HEK293T (cell line): ENCODE measurements at regions not wholly inside any gene's neighbourhood (a gene's known extent, or its start where the extent isn't known, plus 50 kb on each side); places are given as distances from the start of the nearest gene placed in this dataset.

Experiments used
- CTCF ChIA-PET: fragments of 350-600 bp; formaldehyde crosslinking; extraction: SDS; loops from one replicate; lab custom pipeline; 2021; ENCODE audit warnings: antibody characterized with exemption, inconsistent platforms; lab: Yijun Ruan, JAX
- POLR2A ChIA-PET: fragments of 350-600 bp; formaldehyde crosslinking; extraction: SDS; loops from one replicate; lab custom pipeline; 2020; ENCODE audit warnings: antibody characterized with exemption, inconsistent platforms; lab: Yijun Ruan, JAX
- DNase-seq: peaks from one replicate; pipeline ENCODE4 v3.0.0; 2012; ENCODE audit warnings: mixed read lengths; ENCODE audit errors: extremely low spot score
- ARNT ChIP-seq: fragments of 450-650 bp; IDR thresholded peaks from 2 replicates; pipeline ENCODE4 v1.6.1; 2017; ENCODE audit warnings: mild to moderate bottlenecking
- BHLHE40 ChIP-seq: fragments of 450-650 bp; IDR thresholded peaks from 2 replicates; pipeline ENCODE4 v1.6.1; 2016; ENCODE audit warnings: mild to moderate bottlenecking, moderate library complexity, borderline replicate concordance
- CTBP1 ChIP-seq: fragments of 450-650 bp; IDR thresholded peaks from 2 replicates; pipeline ENCODE4 v1.6.1; 2016; ENCODE audit warnings: borderline replicate concordance
- ELF4 ChIP-seq: fragments of 450-650 bp; IDR thresholded peaks from 2 replicates; pipeline ENCODE4 v1.6.1; 2017; ENCODE audit warnings: antibody characterized with exemption
- FOXA1 ChIP-seq: fragments of 450-650 bp; IDR thresholded peaks from 2 replicates; pipeline ENCODE4 v1.6.1; 2016; ENCODE audit warnings: mild to moderate bottlenecking
- FOXK2 ChIP-seq: fragments of 450-650 bp; IDR thresholded peaks from 2 replicates; pipeline ENCODE4 v1.6.1; 2016; ENCODE audit warnings: mild to moderate bottlenecking
- FOXM1 ChIP-seq: fragments of 450-650 bp; IDR thresholded peaks from 2 replicates; pipeline ENCODE4 v1.6.1; 2017; ENCODE audit warnings: mild to moderate bottlenecking, borderline replicate concordance
- HDGF ChIP-seq: fragments of 450-650 bp; IDR thresholded peaks from 2 replicates; pipeline ENCODE4 v1.6.1; 2017; ENCODE audit warnings: antibody characterized with exemption, borderline replicate concordance
- L3MBTL2 ChIP-seq: fragments of 450-650 bp; conservative IDR thresholded peaks from 2 replicates; pipeline ENCODE4 v1.6.1; 2016; ENCODE audit warnings: mild to moderate bottlenecking
- LEF1 ChIP-seq: fragments of 450-650 bp; IDR thresholded peaks from 2 replicates; pipeline ENCODE4 v1.6.1; 2017; ENCODE audit warnings: mild to moderate bottlenecking, borderline replicate concordance
- NFRKB ChIP-seq: fragments of 450-650 bp; IDR thresholded peaks from 2 replicates; pipeline ENCODE4 v1.6.1; 2016; ENCODE audit warnings: mild to moderate bottlenecking, moderate library complexity
- PKNOX1 ChIP-seq: fragments of 450-650 bp; IDR thresholded peaks from 2 replicates; pipeline ENCODE4 v1.6.1; 2016
- SP1 ChIP-seq: fragments of 450-650 bp; IDR thresholded peaks from 2 replicates; pipeline ENCODE4 v1.6.1; 2017
- SUZ12 ChIP-seq: fragments of 450-650 bp; IDR thresholded peaks from 2 replicates; pipeline ENCODE4 v1.6.1; 2016; ENCODE audit warnings: mild to moderate bottlenecking
- TARDBP ChIP-seq: fragments of 450-650 bp; IDR thresholded peaks from 2 replicates; pipeline ENCODE4 v1.6.1; 2016
- ZNF384 ChIP-seq: fragments of 450-650 bp; IDR thresholded peaks from 2 replicates; pipeline ENCODE4 v1.6.1; 2016

GRCh38 chr5:2550509-2550908 lies 201.0 kb downstream of the IRX2 start:
- ChIA-PET POLR2A (no interaction called here), CTCF (interaction anchor here (0.7 kb wide), 1 partner anchor 1774 kb away, joined by 3 read pairs; no protein-coding TSS in a partner anchor)
- no peak for DNase-seq
- TF ChIP-seq BHLHE40: no peak
- no peak for TF ChIP-seq TARDBP
- TF ChIP-seq L3MBTL2: no peak
- no peak for TF ChIP-seq SUZ12
- no peak for TF ChIP-seq ARNT
- no peak for TF ChIP-seq HDGF
- TF ChIP-seq NFRKB: no peak
- no peak for TF ChIP-seq FOXA1
- no peak for TF ChIP-seq ELF4
- no peak for TF ChIP-seq ZNF384

- DNase-seq: no peak
- ChIA-PET POLR2A (no interaction called here), CTCF (no interaction called here)
- TF ChIP-seq FOXA1 (no peak), FOXK2 (no peak), ZNF384 (no peak), L3MBTL2 (no peak), LEF1 (no peak), FOXM1 (no peak), HDGF (no peak), CTBP1 (no peak), PKNOX1 (no peak), TARDBP (no peak)
Measured at GRCh38 chr5:2549900-2550299, 201.6 kb downstream of the IRX2 start.

GRCh38 chr5:2549354-2549753 lies 202.1 kb downstream of the IRX2 start:
- POLR2A ChIA-PET: interaction anchor here (0.6 kb wide), 1 partner anchor 13 kb away, joined by 3 read pairs; no protein-coding TSS in a partner anchor
- CTCF ChIA-PET: no interaction called here
- DNase-seq: no peak
- TF ChIP-seq FOXA1 (no peak), CTBP1 (no peak), BHLHE40 (no peak), LEF1 (no peak), SP1 (no peak)

- ChIA-PET CTCF (no interaction called here), POLR2A (no interaction called here)
- no peak for TF ChIP-seq NFRKB
- TF ChIP-seq SUZ12: no peak
- TF ChIP-seq SP1: no peak
- no peak for TF ChIP-seq BHLHE40
- TF ChIP-seq FOXK2: no peak
- DNase-seq: no peak
Measured at GRCh38 chr5:2546938-2547337, 204.5 kb downstream of the IRX2 start.

GRCh38 chr5:2544003-2544402 lies 207.5 kb downstream of the IRX2 start:
- ChIA-PET POLR2A (no interaction called here), CTCF (no interaction called here)
- TF ChIP-seq TARDBP (no peak), ZNF384 (no peak), HDGF (no peak)
- no peak for DNase-seq

GRCh38 chr5:2542821-2543220 lies 208.7 kb downstream of the IRX2 start:
- no peak for TF ChIP-seq ARNT
- TF ChIP-seq PKNOX1: no peak
- TF ChIP-seq CTBP1: no peak
- no peak for TF ChIP-seq LEF1
- TF ChIP-seq HDGF: no peak
- TF ChIP-seq NFRKB: no peak
- POLR2A ChIA-PET: no interaction called here
- no peak for DNase-seq
- CTCF ChIA-PET: no interaction called here

GRCh38 chr5:2542026-2542425 lies 209.5 kb downstream of the IRX2 start:
- POLR2A ChIA-PET: no interaction called here

More at GRCh38 chr5:2542026-2542425, 209.5 kb downstream of the IRX2 start:
- CTCF ChIA-PET: no interaction called here
- TF ChIP-seq SUZ12 (no peak), NFRKB (no peak), ELF4 (no peak), LEF1 (no peak), BHLHE40 (no peak), PKNOX1 (no peak), FOXA1 (no peak), FOXK2 (no peak), ZNF384 (no peak), TARDBP (no peak), ARNT (no peak), CTBP1 (no peak), HDGF (no peak), SP1 (no peak), L3MBTL2 (no peak), FOXM1 (no peak)
- DNase-seq: no peak
